Gastrocnemius medialis (tissue), 4 donors: ENCODE measurements at regions not wholly inside any gene's neighbourhood (a gene's known extent, or its start where the extent isn't known, plus 50 kb on each side); places are given as distances from the start of the nearest gene placed in this dataset.

Source experiments
- CTCF ChIP-seq, 5 experiments: fragments of 450-650 bp in 3 of 5; fragments of 200-600 bp in 2 of 5; sonication (generic) in 2 of 5; IDR thresholded peaks in 4 of 5; conservative IDR thresholded peaks in 1 of 5; 1 replicate in 4 of 5; 2 replicates in 1 of 5; pipeline ENCODE4 v1.5.1; 2016 to 2019; ENCODE audit warnings: antibody characterized with exemption in 5 of 5, mild to moderate bottlenecking in 3 of 5, moderate library complexity in 3 of 5
- POLR2A ChIP-seq, 2 donors: fragments of 450-650 bp; IDR thresholded peaks; one replicate each; pipeline ENCODE4 v1.6.1; 2017; ENCODE audit warnings: antibody characterized with exemption in 2 of 2, mild to moderate bottlenecking in 2 of 2, moderate library complexity in 2 of 2

- no peak for TF ChIP-seq CTCF (IDR thresholded peaks at IDR 0.05 in 4 of 5, conservative IDR thresholded peaks at IDR 0.05 in 1 of 5)
- TF ChIP-seq POLR2A (IDR thresholded peaks at IDR 0.05): no peak
Measured at GRCh38 chrX:1053072-1053471, 159.4 kb downstream of the CRLF2 start.
